ENCODE measurements at regions not wholly inside any gene's neighbourhood (a gene's known extent, or its start where the extent isn't known, plus 50 kb on each side); places are given as distances from the start of the nearest gene placed in this dataset.

GRCh38 chr7:94810496-94810895, 96.9 kb upstream of the PPP1R9A start:
- POLR2A ChIA-PET (ENCODE audit: partially characterized antibody), result no interaction called here
- H2AFZ ChIP-seq (ENCODE audit: low read length), result no peak overlapping the region

More at GRCh38 chr7:94810496-94810895, 96.9 kb upstream of the PPP1R9A start:
- no peaks in the 10 kb centered on the region for H3K36me3 ChIP-seq (ENCODE audit: control insufficient read depth in 2 of 4, insufficient read depth in 4 of 4, low read length in 3 of 4)
- FAIRE-seq, result no peak
- H3K4me3 ChIP-seq (ENCODE audit: extremely low read depth in 1 of 4, insufficient read depth in 2 of 4, low read depth in 3 of 4, low read length in 4 of 4), result no peak overlapping the region
- no peak overlapping the region for H2BK5ac ChIP-seq (ENCODE audit: low read depth, low read length)
- H3K27ac ChIP-seq (ENCODE audit: low read depth, low read length), result no peak overlapping the region
- H2BK12ac ChIP-seq (ENCODE audit: low read depth, low read length), result no peak overlapping the region
- H3K4me2 ChIP-seq (ENCODE audit: insufficient read depth in 1 of 2, low read depth in 2 of 2, low read length in 2 of 2), result no peak overlapping the region
- H4K91ac ChIP-seq (replicated peaks; ENCODE audit: insufficient read length, low read length), result no peak overlapping the region
- H3K23me2 ChIP-seq (ENCODE audit: low read depth, low read length), result no peaks in the 10 kb centered on the region
- no peaks in the 10 kb centered on the region for H4K20me1 ChIP-seq (replicated peaks in 1 of 2; ENCODE audit: control insufficient read depth in 1 of 2, insufficient read depth in 2 of 2, low read length in 2 of 2)
- H3K79me1 ChIP-seq (ENCODE audit: low read depth, low read length), result no peaks in the 10 kb centered on the region
- no peak overlapping the region for H2AK5ac ChIP-seq (ENCODE audit: low read depth, low read length)
- CTCF ChIA-PET (ENCODE audit: partially characterized antibody), result interaction anchor here (0.6 kb wide), 1 partner anchor 389 kb away, joined by 3 read pairs; no protein-coding TSS in a partner anchor
- H3K27me3 ChIP-seq (replicated peaks in 1 of 4; ENCODE audit: control insufficient read depth in 3 of 4, extremely low read depth in 1 of 4, insufficient read depth in 3 of 4, low read length in 3 of 4), result no peaks in the 10 kb centered on the region
- no peak for DNase-seq (ENCODE audit: low read depth in 1 of 2, low spot score in 2 of 2)
- no peak overlapping the region for H2BK20ac ChIP-seq (ENCODE audit: low read length)
- WGBS, 2 experiments (ENCODE audit: extremely low coverage in 1 of 2, insufficient coverage in 1 of 2, insufficient read length in 1 of 2, insufficient replicate concordance in 2 of 2, low coverage in 1 of 2, low lambda C conversion rate in 2 of 2, missing lambda C conversion rate in 1 of 2), result 98% methylated on average over 3 of the region's 3 CpGs; no CpG with 5 or more reads in 1 of the 2 experiments
- no peak overlapping the region for H3K56ac ChIP-seq (replicated peaks; ENCODE audit: insufficient read length, low read depth, low read length)
- H3K4ac ChIP-seq (replicated peaks; ENCODE audit: insufficient read length, low read depth, low read length), result no peak overlapping the region
- H2BK120ac ChIP-seq (replicated peaks; ENCODE audit: low read depth, low read length), result no peak overlapping the region
- H3K18ac ChIP-seq (ENCODE audit: extremely low read depth, low read length), result no peak overlapping the region
- H3K9me3 ChIP-seq (ENCODE audit: insufficient read depth in 2 of 2, low read depth in 1 of 2, low read length in 1 of 2), result no peaks in the 10 kb centered on the region
- 0 out of 7 replicates have a peak, but pooled peaks cover 0 to 2% (median 0%) of the 10 kb centered on the region in 4 experiments for H3K4me1 ChIP-seq (replicated peaks in 1 of 4; ENCODE audit: control insufficient read depth in 3 of 4, insufficient read depth in 4 of 4, low read length in 3 of 4)
- TF ChIP-seq POLR2AphosphoS5 (IDR thresholded peaks at IDR 0.05; ENCODE audit: low read depth, low read length), result no peak
- no peak for TF ChIP-seq MAX (IDR thresholded peaks at IDR 0.05)
- TF ChIP-seq ASH2L (IDR thresholded peaks at IDR 0.05; ENCODE audit: low read length), result no peak
- TF ChIP-seq, protein P1, sequence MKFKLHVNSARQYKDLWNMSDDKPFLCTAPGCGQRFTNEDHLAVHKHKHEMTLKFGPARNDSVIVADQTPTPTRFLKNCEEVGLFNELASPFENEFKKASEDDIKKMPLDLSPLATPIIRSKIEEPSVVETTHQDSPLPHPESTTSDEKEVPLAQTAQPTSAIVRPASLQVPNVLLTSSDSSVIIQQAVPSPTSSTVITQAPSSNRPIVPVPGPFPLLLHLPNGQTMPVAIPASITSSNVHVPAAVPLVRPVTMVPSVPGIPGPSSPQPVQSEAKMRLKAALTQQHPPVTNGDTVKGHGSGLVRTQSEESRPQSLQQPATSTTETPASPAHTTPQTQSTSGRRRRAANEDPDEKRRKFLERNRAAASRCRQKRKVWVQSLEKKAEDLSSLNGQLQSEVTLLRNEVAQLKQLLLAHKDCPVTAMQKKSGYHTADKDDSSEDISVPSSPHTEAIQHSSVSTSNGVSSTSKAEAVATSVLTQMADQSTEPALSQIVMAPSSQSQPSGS (IDR thresholded peaks at IDR 0.05; ENCODE audit: low read length), result no peak
- no peak for TF ChIP-seq TAF1 (IDR thresholded peaks at IDR 0.05; ENCODE audit: low read depth, low read length)
- TF ChIP-seq GTF2F1 (IDR thresholded peaks at IDR 0.05; ENCODE audit: borderline replicate concordance, low read depth, low read length), result no peak
- no peak for TF ChIP-seq KDM4A (IDR thresholded peaks at IDR 0.05; ENCODE audit: low read depth, low read length, severe bottlenecking)
- no peak for TF ChIP-seq SAP30 (IDR thresholded peaks at IDR 0.05; ENCODE audit: insufficient read depth, insufficient replicate concordance, low read length)
- H4K8ac ChIP-seq (ENCODE audit: extremely low read depth, insufficient read depth, low read length), result no peak overlapping the region
- H2BK15ac ChIP-seq (ENCODE audit: low read length), result no peak overlapping the region
- H3K9ac ChIP-seq (replicated peaks in 1 of 4; ENCODE audit: extremely low read depth in 1 of 4, low read depth in 3 of 4, low read length in 3 of 4), result no peak overlapping the region
- H3K14ac ChIP-seq (ENCODE audit: insufficient read length), result no peak overlapping the region
- no peaks in the 10 kb centered on the region for H3K79me2 ChIP-seq (ENCODE audit: control insufficient read depth in 1 of 2, insufficient read depth in 2 of 2, low read length in 2 of 2)
- no peak overlapping the region for H3K23ac ChIP-seq (ENCODE audit: insufficient read length)
- no peak overlapping the region for H4K5ac ChIP-seq (ENCODE audit: insufficient read length, low read depth, low read length)

Measured in H1 (cell line).